IPS-15b (cell line): ENCODE measurements at regions not wholly inside any gene's neighbourhood (a gene's known extent, or its start where the extent isn't known, plus 50 kb on each side); places are given as distances from the start of the nearest gene placed in this dataset.

Experiments used
- H3K27me3 ChIP-seq: one replicate; pipeline ENCODE4 v1.6.1; 2013; ENCODE audit warnings: low read length; ENCODE audit not compliant: control insufficient read depth, insufficient read depth
- H3K36me3 ChIP-seq: one replicate; pipeline ENCODE4 v1.6.1; 2013; ENCODE audit warnings: low read length; ENCODE audit not compliant: control insufficient read depth, insufficient read depth
- H3K4me1 ChIP-seq: one replicate; pipeline ENCODE4 v1.6.1; 2013; ENCODE audit warnings: mild to moderate bottlenecking, low read length; ENCODE audit not compliant: control insufficient read depth, insufficient read depth
- H3K4me3 ChIP-seq: one replicate; pipeline ENCODE4 v1.5.1; 2013; ENCODE audit warnings: low read depth, low read length
- H3K9ac ChIP-seq: one replicate; pipeline ENCODE4 v1.6.1; 2013; ENCODE audit warnings: low read depth, mild to moderate bottlenecking, low read length
- H3K9me3 ChIP-seq: one replicate; pipeline ENCODE4 v1.6.1; 2013; ENCODE audit warnings: mild to moderate bottlenecking, low read length; ENCODE audit not compliant: control insufficient read depth, insufficient read depth

DNA sequence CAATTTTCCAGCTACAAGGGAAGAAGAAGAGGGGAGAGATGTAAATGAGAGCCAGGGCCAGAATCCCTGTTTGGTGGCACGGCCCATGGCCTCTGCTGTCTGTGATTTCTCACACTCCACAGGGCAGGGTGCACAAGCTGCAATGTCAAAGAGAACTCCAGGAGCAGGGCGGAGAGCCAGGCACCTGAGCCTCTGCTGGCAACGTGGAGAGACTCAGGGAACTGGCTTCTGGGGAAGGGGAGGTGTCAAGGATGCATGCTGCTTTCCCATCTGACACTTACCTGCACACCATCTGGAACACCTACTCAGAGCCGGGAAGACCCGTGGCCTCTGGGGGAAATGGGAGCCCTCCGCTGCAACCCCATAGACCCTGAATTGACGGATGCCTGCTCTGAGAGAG, 507.5 kb upstream of the NR2F2 start:
- Histone ChIP-seq H3K27me3 (no peaks in the 10 kb centered on the region), H3K4me1 (no peaks in the 10 kb centered on the region), H3K36me3 (no peaks in the 10 kb centered on the region), H3K9me3 (no peaks in the 10 kb centered on the region), H3K4me3 (no peak overlapping the region), H3K9ac (no peak overlapping the region)

- Histone ChIP-seq H3K4me3 (no peak overlapping the region), H3K9me3 (peaks cover 3% of the 10 kb centered on the region), H3K4me1 (no peaks in the 10 kb centered on the region), H3K36me3 (no peaks in the 10 kb centered on the region), H3K27me3 (no peaks in the 10 kb centered on the region), H3K9ac (no peak overlapping the region)
Observed at GRCh38 chr15:95825208-95825607, 505.3 kb upstream of the NR2F2 start.

GRCh38 chr15:95825671-95826411, 504.7 kb upstream of the NR2F2 start:
- no peaks in the 10 kb centered on the region for H3K4me1 ChIP-seq
- H3K36me3 ChIP-seq: no peaks in the 10 kb centered on the region
- H3K27me3 ChIP-seq: no peaks in the 10 kb centered on the region
- peaks cover 3% of the 10 kb centered on the region for H3K9me3 ChIP-seq
- no peak overlapping the region for H3K4me3 ChIP-seq
- no peak overlapping the region for H3K9ac ChIP-seq

- Histone ChIP-seq H3K27me3 (no peaks in the 10 kb centered on the region), H3K4me1 (no peaks in the 10 kb centered on the region), H3K9me3 (peaks cover 3% of the 10 kb centered on the region), H3K9ac (no peak overlapping the region), H3K4me3 (no peak overlapping the region), H3K36me3 (no peaks in the 10 kb centered on the region)
Observed at GRCh38 chr15:95826412-95827195, 503.9 kb upstream of the NR2F2 start.

DNA sequence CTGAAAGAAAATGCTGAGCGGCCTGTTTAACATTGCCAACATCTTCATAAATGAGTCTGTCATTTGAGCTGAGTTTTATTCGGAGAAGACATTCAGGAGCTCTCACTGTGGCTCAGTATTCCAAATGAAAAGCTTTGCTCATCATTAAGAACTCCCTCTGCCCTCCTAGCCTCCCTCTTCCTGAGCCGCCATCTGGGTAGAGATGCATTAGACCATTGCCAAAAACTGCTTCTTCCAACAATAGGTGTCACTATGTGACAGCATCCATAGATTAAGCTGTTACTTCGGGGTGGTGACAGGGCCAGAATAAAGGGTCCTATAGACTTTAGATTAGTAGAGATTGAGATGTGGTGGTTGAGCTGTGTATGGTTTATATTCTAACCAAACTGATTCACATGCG, 501.4 kb upstream of the NR2F2 start:
- Histone ChIP-seq H3K9ac (no peak overlapping the region), H3K4me1 (peaks cover 6% of the 10 kb centered on the region), H3K9me3 (peaks cover 3% of the 10 kb centered on the region), H3K36me3 (no peaks in the 10 kb centered on the region), H3K4me3 (no peak overlapping the region), H3K27me3 (no peaks in the 10 kb centered on the region)

DNA sequence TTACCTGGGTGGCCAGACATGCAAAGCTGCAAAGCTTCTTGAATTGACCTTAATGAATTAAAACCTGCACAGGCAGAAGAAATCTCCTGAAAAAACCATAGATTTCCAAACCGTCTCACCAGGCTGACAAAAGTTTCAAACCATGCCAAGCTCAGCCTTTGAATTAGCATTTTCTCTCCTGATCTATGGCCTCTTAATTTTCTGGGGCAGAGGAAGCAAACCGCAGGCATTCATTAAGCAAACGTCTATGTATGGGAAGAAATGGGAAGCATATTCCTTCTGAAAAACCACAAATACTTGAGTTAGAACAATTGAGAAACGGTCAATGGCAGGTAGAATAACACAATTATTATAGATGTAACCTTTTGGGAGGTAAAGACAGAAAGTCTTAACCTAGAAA, 500.2 kb upstream of the NR2F2 start:
- no peaks in the 10 kb centered on the region for H3K36me3 ChIP-seq
- H3K9ac ChIP-seq: no peak overlapping the region
- H3K9me3 ChIP-seq: peaks cover 3% of the 10 kb centered on the region
- H3K27me3 ChIP-seq: no peaks in the 10 kb centered on the region
- H3K4me3 ChIP-seq: no peak overlapping the region
- H3K4me1 ChIP-seq: peaks cover 6% of the 10 kb centered on the region

DNA sequence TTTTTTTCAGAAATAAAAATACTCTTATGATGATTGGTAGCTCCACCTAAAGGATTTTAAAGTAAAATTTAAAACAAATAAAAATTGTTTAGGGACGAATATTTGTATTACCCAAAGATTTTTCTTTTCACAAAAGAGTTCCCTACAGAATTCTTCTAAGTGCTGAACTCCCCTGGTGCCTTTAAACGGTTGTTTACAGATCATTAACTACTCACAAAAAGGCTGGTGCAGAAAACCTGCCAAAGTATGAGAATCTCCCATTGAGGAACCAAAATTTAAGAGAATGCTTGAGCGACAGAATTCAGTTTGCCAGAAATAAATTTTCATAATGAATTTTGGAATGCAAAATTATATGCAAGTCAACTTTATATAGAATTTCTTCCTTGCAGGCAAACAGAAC, 497.8 kb upstream of the NR2F2 start:
- Histone ChIP-seq H3K4me1 (peaks cover 6% of the 10 kb centered on the region), H3K27me3 (no peaks in the 10 kb centered on the region), H3K9ac (no peak overlapping the region), H3K36me3 (no peaks in the 10 kb centered on the region), H3K4me3 (no peak overlapping the region), H3K9me3 (peaks cover 3% of the 10 kb centered on the region)

GRCh38 chr15:95834028-95834804, 496.3 kb upstream of the NR2F2 start:
- H3K27me3 ChIP-seq: no peaks in the 10 kb centered on the region
- H3K4me1 ChIP-seq: peaks cover 6% of the 10 kb centered on the region
- no peaks in the 10 kb centered on the region for H3K9me3 ChIP-seq
- H3K9ac ChIP-seq: no peak overlapping the region
- H3K4me3 ChIP-seq: no peak overlapping the region
- no peaks in the 10 kb centered on the region for H3K36me3 ChIP-seq

GRCh38 chr15:95836536-95836935, 494.0 kb upstream of the NR2F2 start:
- H3K36me3 ChIP-seq: no peaks in the 10 kb centered on the region
- H3K27me3 ChIP-seq: no peaks in the 10 kb centered on the region
- H3K4me3 ChIP-seq: no peak overlapping the region
- H3K4me1 ChIP-seq: peaks cover 6% of the 10 kb centered on the region
- H3K9me3 ChIP-seq: no peaks in the 10 kb centered on the region
- no peak overlapping the region for H3K9ac ChIP-seq

DNA sequence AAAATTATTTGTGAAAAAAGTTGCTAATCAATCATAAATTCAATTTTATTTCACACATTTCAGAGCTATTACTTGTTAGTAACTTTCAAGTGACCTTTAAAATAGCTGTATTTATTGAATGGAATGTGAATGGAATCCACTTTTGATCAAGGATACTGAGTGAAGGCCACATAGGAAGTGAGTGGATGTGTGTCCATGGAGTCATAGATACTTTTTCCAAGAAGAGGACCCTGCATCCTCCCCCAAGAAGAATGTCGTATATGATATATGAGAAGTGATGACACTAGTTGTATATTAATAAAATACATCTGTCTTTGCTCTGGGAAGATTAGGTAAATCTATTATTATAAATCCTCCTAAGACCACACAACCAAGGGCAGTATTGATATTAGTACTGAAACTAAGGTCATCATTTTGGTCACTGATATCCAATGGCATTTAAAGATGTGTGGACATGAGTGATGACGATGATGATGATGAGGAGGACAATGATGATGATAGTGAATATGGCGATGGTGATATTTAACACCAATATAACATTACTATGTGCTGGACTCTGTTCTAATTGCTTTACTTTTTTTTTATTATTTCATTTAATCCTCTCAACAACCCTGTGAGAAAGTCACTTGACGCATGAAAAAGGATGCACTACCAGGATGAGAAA, 493.0 kb upstream of the NR2F2 start:
- Histone ChIP-seq H3K4me3 (no peak overlapping the region), H3K9ac (no peak overlapping the region), H3K4me1 (peaks cover 6% of the 10 kb centered on the region), H3K27me3 (no peaks in the 10 kb centered on the region), H3K36me3 (no peaks in the 10 kb centered on the region), H3K9me3 (no peaks in the 10 kb centered on the region)

- Histone ChIP-seq H3K4me3 (no peak overlapping the region), H3K9me3 (no peaks in the 10 kb centered on the region), H3K4me1 (no peaks in the 10 kb centered on the region)
Observed at GRCh38 chr15:95839367-95839782, 491.1 kb upstream of the NR2F2 start.

More at GRCh38 chr15:95839367-95839782, 491.1 kb upstream of the NR2F2 start:
- Histone ChIP-seq H3K36me3 (no peaks in the 10 kb centered on the region), H3K9ac (no peak overlapping the region), H3K27me3 (no peaks in the 10 kb centered on the region)
